ENCODE measurements at regions not wholly inside any gene's neighbourhood (a gene's known extent, or its start where the extent isn't known, plus 50 kb on each side); places are given as distances from the start of the nearest gene placed in this dataset.
A peak's percentile ranks its signal among the peaks of the same experiment; 100 is the strongest.

- H3K4me3 ChIP-seq = peak overlapping the region in 7 of 8 donors; percentile 44 to 87 (median 52)
- intact Hi-C loops (cut with DNase I; ENCODE audit: low total_unique reads) = loop anchor here (10.0 kb wide), 1 partner anchor 57 kb away; the partner anchor contains the start of gene HLA-A
- TF ChIP-seq POLR2A (IDR thresholded peaks at IDR 0.05) = no peak
- peak in 2 of 3 donors; percentile 82 to 85 for TF ChIP-seq POLR2AphosphoS5 (IDR thresholded peaks at IDR 0.05)
- WGBS, 5 donors = 2 to 5% (median 4%) methylated on average over 92 to 101 of the region's 101 CpGs; no CpG with 5 or more reads in 2 of the 5 donors
- peak; percentile 96 for DNase-seq
- no peaks in the 10 kb centered on the region for H3K27me3 ChIP-seq (replicated peaks in 1 of 7)
- H3K4me1 ChIP-seq = peaks cover 0 to 9% (median 7%) of the 10 kb centered on the region in 6 donors
- peak overlapping the region in 7 of 8 donors; percentile 85 to 97 (median 88) for H3K27ac ChIP-seq
- no peaks in the 10 kb centered on the region for H3K9me3 ChIP-seq
- peaks cover 0 to 7% (median 0%) of the 10 kb centered on the region in 6 donors for H3K36me3 ChIP-seq
These were observed 54.2 kb upstream of the HLA-A start for GRCh38 chr6:29887819-29888776.
